GM12875 (cell line): ENCODE measurements at regions not wholly inside any gene's neighbourhood (a gene's known extent, or its start where the extent isn't known, plus 50 kb on each side); places are given as distances from the start of the nearest gene placed in this dataset.
"Not testable (repeated sequence)": the region's sequence is repeated elsewhere in the genome, so short reads cannot be mapped to it uniquely, and the experiment has no call there.

Experiments used
- H3K4me3 ChIP-seq: one replicate; pipeline ENCODE4 v1.5.1; 2011; ENCODE audit warnings: low read depth, low read length, control low read depth
- CTCF ChIP-seq: IDR thresholded peaks from 2 replicates; pipeline ENCODE4 v1.5.1; 2011; ENCODE audit warnings: low read depth, mild to moderate bottlenecking, control low read depth, inconsistent platforms, low read length, moderate library complexity, borderline replicate concordance; ENCODE audit not compliant: insufficient read depth

DNA sequence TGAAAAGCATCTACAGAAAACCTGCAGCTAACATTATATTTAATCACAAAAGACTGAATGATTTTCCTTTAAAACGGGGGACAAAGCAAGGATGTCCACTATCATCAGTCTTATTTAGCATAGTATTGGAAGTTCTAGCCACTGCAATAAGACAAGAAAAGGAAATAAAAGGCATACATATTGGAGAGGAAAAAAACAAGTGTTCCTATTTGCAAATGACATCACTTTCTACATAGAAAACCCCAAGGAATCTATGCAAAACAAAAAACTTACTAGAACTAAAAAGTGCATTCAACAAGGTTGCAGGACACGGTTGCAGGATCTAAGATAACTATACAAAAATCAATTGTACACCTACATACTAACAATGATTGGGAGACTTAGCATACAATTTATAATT, 101.6 kb upstream of the MEF2A start:
- no peak for TF ChIP-seq CTCF

DNA sequence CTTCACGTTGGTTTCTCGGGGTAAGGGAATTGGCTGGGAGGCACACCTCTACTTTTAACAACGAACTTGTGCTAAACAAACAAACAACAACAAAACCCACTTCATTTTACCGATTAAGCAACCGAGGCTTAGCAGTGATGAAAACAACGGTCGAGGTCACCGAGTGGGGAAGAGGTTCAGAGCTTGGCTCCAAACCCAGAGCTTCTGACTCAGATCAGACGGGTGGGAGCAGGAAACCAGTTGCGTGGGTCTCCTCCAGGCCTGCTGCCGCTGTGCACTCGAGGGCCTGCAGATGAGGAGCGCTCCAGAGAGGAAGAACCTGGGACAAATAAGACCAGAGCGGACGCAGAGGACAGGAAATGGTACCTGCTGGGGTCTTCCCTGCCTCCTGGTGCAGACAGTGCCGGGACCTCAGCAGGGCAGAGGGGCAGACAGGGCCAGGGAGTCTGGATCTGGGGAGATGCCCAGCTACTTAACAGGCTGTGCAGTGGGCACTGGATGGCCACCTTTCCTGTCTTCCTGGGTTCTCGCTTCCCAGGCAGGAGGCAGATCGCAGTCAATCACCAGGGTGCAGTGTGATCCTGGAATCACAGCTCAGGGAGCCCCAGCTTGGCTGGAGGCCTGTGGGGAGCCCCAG, 99.0 kb upstream of the MEF2A start:
- no peak overlapping the region for H3K4me3 ChIP-seq
- TF ChIP-seq CTCF: no peak

More for the DNA sequence above, 101.6 kb upstream of the MEF2A start:
- H3K4me3 ChIP-seq: no peak overlapping the region

GRCh38 chr15:99467338-99467720, 98.5 kb upstream of the MEF2A start:
- no peak overlapping the region for H3K4me3 ChIP-seq
- no peak for TF ChIP-seq CTCF

DNA sequence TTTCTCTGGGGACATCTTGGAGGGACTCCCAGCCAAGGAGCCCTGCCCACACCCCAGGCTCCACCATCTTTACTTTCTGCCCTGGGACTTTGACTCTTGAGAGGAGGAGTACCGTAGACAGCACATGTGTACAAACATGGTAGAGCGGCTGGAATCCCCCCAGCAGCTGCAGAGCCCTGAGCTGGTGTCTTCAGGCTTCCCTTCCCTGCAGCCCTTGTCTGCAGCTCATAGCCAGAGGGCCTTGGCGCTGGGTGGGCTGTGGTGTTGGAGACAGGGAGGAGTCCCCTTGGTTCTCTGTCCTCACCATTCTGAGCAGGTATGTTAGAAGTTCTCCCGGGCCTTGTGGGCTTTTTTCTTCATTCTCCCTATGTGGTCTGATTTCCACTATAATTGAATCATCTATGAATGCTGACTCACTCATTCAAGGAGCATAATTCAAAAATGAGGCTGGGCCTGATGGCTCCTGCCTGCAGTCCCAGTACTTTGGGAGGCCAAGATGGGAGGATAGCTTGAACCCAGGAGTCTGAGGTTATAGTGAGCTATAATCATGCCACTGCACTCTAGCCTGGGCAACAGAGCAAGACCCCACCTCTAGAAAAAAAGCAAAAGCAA, 97.8 kb upstream of the MEF2A start:
- H3K4me3 ChIP-seq: no peak overlapping the region
- no peak for TF ChIP-seq CTCF

DNA sequence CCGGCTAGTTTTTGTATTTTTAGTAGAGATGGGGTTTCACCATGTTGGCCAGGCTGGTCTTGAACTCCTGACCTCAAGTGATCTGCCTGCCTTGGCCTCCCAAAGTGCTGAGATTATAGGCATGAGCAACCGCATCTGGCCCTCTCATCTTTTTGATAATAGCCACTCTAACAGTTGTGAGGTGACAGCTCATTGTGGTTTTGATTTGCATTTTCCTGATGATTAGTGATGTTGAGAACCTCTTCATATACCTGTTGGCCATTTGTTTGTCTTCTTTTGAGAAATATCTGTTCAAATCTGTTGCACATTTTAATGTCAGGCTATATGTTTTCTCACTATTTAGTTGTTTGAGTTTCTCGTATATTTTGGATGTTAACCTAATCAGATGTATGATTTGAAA, 95.6 kb upstream of the MEF2A start:
- not testable (repeated sequence) for H3K4me3 ChIP-seq

- H3K4me3 ChIP-seq: no peak overlapping the region
- TF ChIP-seq CTCF: no peak
Observed at GRCh38 chr15:99472416-99473145, 93.2 kb upstream of the MEF2A start.

GRCh38 chr15:99473981-99474906, 91.5 kb upstream of the MEF2A start:
- TF ChIP-seq CTCF: no peak

More at GRCh38 chr15:99473981-99474906, 91.5 kb upstream of the MEF2A start:
- H3K4me3 ChIP-seq: no peak overlapping the region
